ENCODE measurements at regions not wholly inside any gene's neighbourhood (a gene's known extent, or its start where the extent isn't known, plus 50 kb on each side); places are given as distances from the start of the nearest gene placed in this dataset.

GRCh38 chr10:118102121-118102520 lies 55.4 kb upstream of the RAB11FIP2 start:
- TF ChIP-seq, protein P1, sequence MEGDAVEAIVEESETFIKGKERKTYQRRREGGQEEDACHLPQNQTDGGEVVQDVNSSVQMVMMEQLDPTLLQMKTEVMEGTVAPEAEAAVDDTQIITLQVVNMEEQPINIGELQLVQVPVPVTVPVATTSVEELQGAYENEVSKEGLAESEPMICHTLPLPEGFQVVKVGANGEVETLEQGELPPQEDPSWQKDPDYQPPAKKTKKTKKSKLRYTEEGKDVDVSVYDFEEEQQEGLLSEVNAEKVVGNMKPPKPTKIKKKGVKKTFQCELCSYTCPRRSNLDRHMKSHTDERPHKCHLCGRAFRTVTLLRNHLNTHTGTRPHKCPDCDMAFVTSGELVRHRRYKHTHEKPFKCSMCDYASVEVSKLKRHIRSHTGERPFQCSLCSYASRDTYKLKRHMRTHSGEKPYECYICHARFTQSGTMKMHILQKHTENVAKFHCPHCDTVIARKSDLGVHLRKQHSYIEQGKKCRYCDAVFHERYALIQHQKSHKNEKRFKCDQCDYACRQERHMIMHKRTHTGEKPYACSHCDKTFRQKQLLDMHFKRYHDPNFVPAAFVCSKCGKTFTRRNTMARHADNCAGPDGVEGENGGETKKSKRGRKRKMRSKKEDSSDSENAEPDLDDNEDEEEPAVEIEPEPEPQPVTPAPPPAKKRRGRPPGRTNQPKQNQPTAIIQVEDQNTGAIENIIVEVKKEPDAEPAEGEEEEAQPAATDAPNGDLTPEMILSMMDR (IDR thresholded peaks at IDR 0.05), result peak; percentile 56
- Mint-ChIP-seq H3K36me3 (ENCODE audit: low read depth) (no peaks in the 10 kb centered on the region), H3K4me3 (ENCODE audit: unreplicated experiment) (no peak overlapping the region), H3K4me1 (ENCODE audit: low read depth) (peaks cover 17% of the 10 kb centered on the region), H3K27ac (ENCODE audit: unreplicated experiment) (peak overlapping the region; percentile 25), H3K27me3 (ENCODE audit: low read depth) (no peaks in the 10 kb centered on the region), H3K9me3 (ENCODE audit: low read depth) (no peaks in the 10 kb centered on the region)
- no peak for DNase-seq (ENCODE audit: low spot score)

DNA sequence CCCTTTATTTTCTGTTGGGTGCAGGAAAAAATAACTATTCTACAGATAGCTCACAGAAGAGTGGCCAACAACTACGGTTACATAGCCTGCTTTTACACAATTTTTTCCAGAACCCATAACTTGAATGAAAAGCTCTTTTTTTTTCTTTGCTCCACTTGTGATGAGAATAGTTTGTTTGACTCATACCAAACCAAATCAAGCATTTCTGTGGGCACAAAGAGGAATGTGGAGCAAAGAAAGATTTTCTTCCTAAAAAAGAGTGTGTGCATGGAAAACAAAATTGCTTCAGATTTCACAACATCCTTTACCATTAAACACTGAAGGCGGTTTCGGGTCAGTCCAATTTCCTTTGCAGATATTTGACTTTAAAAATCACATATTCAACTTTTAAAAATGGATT lies 54.8 kb upstream of the RAB11FIP2 start:
- TF ChIP-seq, protein P1 (IDR thresholded peaks at IDR 0.05), result no peak
- Mint-ChIP-seq H3K27me3 (ENCODE audit: low read depth) (no peaks in the 10 kb centered on the region), H3K4me1 (ENCODE audit: low read depth) (peaks cover 17% of the 10 kb centered on the region), H3K27ac (ENCODE audit: unreplicated experiment) (peak overlapping the region; percentile 23), H3K4me3 (ENCODE audit: unreplicated experiment) (no peak overlapping the region), H3K9me3 (ENCODE audit: low read depth) (no peaks in the 10 kb centered on the region), H3K36me3 (ENCODE audit: low read depth) (no peaks in the 10 kb centered on the region)
- no peak for DNase-seq (ENCODE audit: low spot score)
